SK-N-SH treated with all-trans-retinoic acid at 6 μM for 48 hours (cell line): ENCODE measurements at regions not wholly inside any gene's neighbourhood (a gene's known extent, or its start where the extent isn't known, plus 50 kb on each side); places are given as distances from the start of the nearest gene placed in this dataset.

Experiments used
- ATAC-seq: fragments of 200-7000 bp; cut with Tn5 transposase; 3 replicates; pipeline ENCODE4 v1.9.1; 2020; ENCODE audit warnings: mild to moderate bottlenecking, moderate library complexity
- ARNTL ChIP-seq: fragments of 450-650 bp; formaldehyde crosslinking; IDR thresholded peaks from 2 replicates; pipeline ENCODE4 v1.5.0; 2020; ENCODE audit warnings: low read depth, mild to moderate bottlenecking, moderate library complexity, borderline replicate concordance
- BACH2 ChIP-seq: fragments of 250-450 bp; sonication (Bioruptor Pico); IDR thresholded peaks from 2 replicates; pipeline ENCODE4 v1.9.0; 2021; ENCODE audit warnings: mild to moderate bottlenecking, borderline replicate concordance
- CREB5 ChIP-seq: fragments of 250-450 bp; sonication (Bioruptor Pico); IDR thresholded peaks from 2 replicates; pipeline ENCODE4 v1.5.1; 2020; ENCODE audit warnings: low read depth, mild to moderate bottlenecking, moderate library complexity
- CSDC2 ChIP-seq: fragments of 250-450 bp; sonication (Bioruptor Pico); IDR thresholded peaks from 2 replicates; pipeline ENCODE4 v1.5.0; 2020; ENCODE audit warnings: mild to moderate bottlenecking, moderate library complexity
- ESRRG ChIP-seq: fragments of 250-450 bp; sonication (Bioruptor Pico); IDR thresholded peaks from 2 replicates; pipeline ENCODE4 v1.6.1; 2021; ENCODE audit warnings: mild to moderate bottlenecking
- GLIS3 ChIP-seq: fragments of 250-450 bp; sonication (Bioruptor Pico); IDR thresholded peaks from 2 replicates; pipeline ENCODE4 v1.5.0; 2020; ENCODE audit warnings: mild to moderate bottlenecking, moderate library complexity
- ISL1 ChIP-seq: fragments of 250-450 bp; sonication (Bioruptor Pico); IDR thresholded peaks from 2 replicates; pipeline ENCODE4 v2.1.2; 2022; ENCODE audit warnings: mild to moderate bottlenecking, moderate library complexity
- OSR1 ChIP-seq: fragments of 250-450 bp; sonication (Bioruptor Pico); IDR thresholded peaks from 2 replicates; pipeline ENCODE4 v1.8.0; 2022; ENCODE audit warnings: moderate library complexity, mild to moderate bottlenecking, inconsistent platforms
- PATZ1 ChIP-seq: fragments of 250-450 bp; sonication (Bioruptor Pico); IDR thresholded peaks from 2 replicates; pipeline ENCODE4 v1.8.0; 2020; ENCODE audit warnings: mild to moderate bottlenecking, moderate library complexity, borderline replicate concordance
- POU6F1 ChIP-seq: fragments of 250-450 bp; sonication (Bioruptor Pico); IDR thresholded peaks from 2 replicates; pipeline ENCODE4 v1.8.0; 2021; ENCODE audit warnings: low read depth, mild to moderate bottlenecking, moderate library complexity, borderline replicate concordance
- PPARA ChIP-seq: fragments of 250-450 bp; sonication (Bioruptor Pico); IDR thresholded peaks from 2 replicates; pipeline ENCODE4 v1.5.0; 2020; ENCODE audit warnings: mild to moderate bottlenecking, borderline replicate concordance
- RARB ChIP-seq: fragments of 250-450 bp; sonication (Bioruptor Pico); IDR thresholded peaks from 2 replicates; pipeline ENCODE4 v1.8.0; 2021; ENCODE audit warnings: mild to moderate bottlenecking, moderate library complexity
- SNAI2 ChIP-seq: fragments of 250-450 bp; sonication (Bioruptor Pico); IDR thresholded peaks from 2 replicates; pipeline ENCODE4 v1.5.0; 2020; ENCODE audit warnings: mild to moderate bottlenecking, moderate library complexity
- TCF4 ChIP-seq: fragments of 250-450 bp; sonication (Bioruptor Pico); IDR thresholded peaks from 2 replicates; pipeline ENCODE4 v1.8.0; 2021; ENCODE audit warnings: mild to moderate bottlenecking, moderate library complexity, borderline replicate concordance
- TOX ChIP-seq: fragments of 250-450 bp; sonication (Bioruptor Pico); IDR thresholded peaks from 2 replicates; pipeline ENCODE4 v1.8.0; 2021; ENCODE audit warnings: mild to moderate bottlenecking, moderate library complexity, borderline replicate concordance
- TSHZ2 ChIP-seq: fragments of 250-450 bp; sonication (Bioruptor Pico); IDR thresholded peaks from 2 replicates; pipeline ENCODE4 v1.5.0; 2020; ENCODE audit warnings: mild to moderate bottlenecking, moderate library complexity
- ZC3H10 ChIP-seq: fragments of 250-450 bp; sonication (Bioruptor Pico); IDR thresholded peaks from 2 replicates; pipeline ENCODE4 v1.5.1; 2021; ENCODE audit warnings: mild to moderate bottlenecking, moderate library complexity
- ZFP3 ChIP-seq: fragments of 250-450 bp; sonication (Bioruptor Pico); IDR thresholded peaks from 2 replicates; pipeline ENCODE4 v1.5.0; 2020; ENCODE audit warnings: mild to moderate bottlenecking, moderate library complexity
- ZFP30 ChIP-seq: fragments of 450-650 bp; formaldehyde crosslinking; IDR thresholded peaks from 2 replicates; pipeline ENCODE4 v1.5.0; 2022; ENCODE audit warnings: mild to moderate bottlenecking, moderate library complexity
- ZNF70 ChIP-seq: fragments of 450-650 bp; formaldehyde crosslinking; IDR thresholded peaks from 2 replicates; pipeline ENCODE4 v1.5.0; 2020; ENCODE audit warnings: mild to moderate bottlenecking, moderate library complexity
- ZNF8 ChIP-seq: fragments of 450-650 bp; formaldehyde crosslinking; IDR thresholded peaks from 2 replicates; pipeline ENCODE4 v1.5.0; 2020; ENCODE audit warnings: mild to moderate bottlenecking, moderate library complexity

- ATAC-seq, result no peak
- TF ChIP-seq ESRRG, result no peak
- no peak for TF ChIP-seq PATZ1 (CRISPR knock-in tag)
- no peak for TF ChIP-seq ZFP3
- no peak for TF ChIP-seq GLIS3
- no peak for TF ChIP-seq PPARA
- no peak for TF ChIP-seq TSHZ2 (CRISPR knock-in tag)
- TF ChIP-seq RARB (CRISPR knock-in tag), result no peak
- no peak for TF ChIP-seq ZNF8 (CRISPR knock-in tag)
- TF ChIP-seq CREB5 (CRISPR knock-in tag), result no peak
- no peak for TF ChIP-seq ZNF70 (CRISPR knock-in tag)
- TF ChIP-seq TCF4, result no peak
- TF ChIP-seq, all 23 proteins: peak for 0
These were observed 419.7 kb downstream of the CHSY3 start for GRCh38 chr5:130323804-130324454.

DNA sequence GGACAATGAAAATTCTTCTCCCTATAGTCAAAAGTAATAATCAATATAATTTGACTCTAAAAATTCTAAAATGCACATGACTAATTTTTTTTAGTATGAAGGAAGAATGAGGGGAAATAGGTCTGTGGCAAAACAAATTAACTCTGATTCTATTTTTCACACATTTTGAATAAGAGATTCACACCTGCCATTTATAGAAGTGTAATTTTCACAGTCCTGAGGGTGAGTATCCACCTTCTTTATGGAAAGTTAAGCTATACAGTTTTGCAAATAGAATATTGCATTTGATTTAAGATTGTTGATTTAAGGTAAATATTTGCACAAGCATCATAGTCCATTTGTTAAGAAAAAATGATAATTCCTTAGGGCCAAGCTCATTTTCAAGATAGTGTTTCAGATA lies 417.7 kb downstream of the CHSY3 start:
- no peak for TF ChIP-seq BACH2 (CRISPR knock-in tag)
- no peak for TF ChIP-seq ZFP30 (CRISPR knock-in tag)
- TF ChIP-seq ISL1, result no peak
- no peak for TF ChIP-seq CSDC2 (CRISPR knock-in tag)
- no peak for TF ChIP-seq PPARA
- no peak for TF ChIP-seq ESRRG
- no peak for TF ChIP-seq RARB (CRISPR knock-in tag)
- TF ChIP-seq CREB5 (CRISPR knock-in tag), result no peak
- TF ChIP-seq GLIS3, result no peak
- TF ChIP-seq SNAI2 (CRISPR knock-in tag), result no peak
- no peak for TF ChIP-seq POU6F1
- no peak for TF ChIP-seq TOX (CRISPR knock-in tag)
- ATAC-seq, result no peak

DNA sequence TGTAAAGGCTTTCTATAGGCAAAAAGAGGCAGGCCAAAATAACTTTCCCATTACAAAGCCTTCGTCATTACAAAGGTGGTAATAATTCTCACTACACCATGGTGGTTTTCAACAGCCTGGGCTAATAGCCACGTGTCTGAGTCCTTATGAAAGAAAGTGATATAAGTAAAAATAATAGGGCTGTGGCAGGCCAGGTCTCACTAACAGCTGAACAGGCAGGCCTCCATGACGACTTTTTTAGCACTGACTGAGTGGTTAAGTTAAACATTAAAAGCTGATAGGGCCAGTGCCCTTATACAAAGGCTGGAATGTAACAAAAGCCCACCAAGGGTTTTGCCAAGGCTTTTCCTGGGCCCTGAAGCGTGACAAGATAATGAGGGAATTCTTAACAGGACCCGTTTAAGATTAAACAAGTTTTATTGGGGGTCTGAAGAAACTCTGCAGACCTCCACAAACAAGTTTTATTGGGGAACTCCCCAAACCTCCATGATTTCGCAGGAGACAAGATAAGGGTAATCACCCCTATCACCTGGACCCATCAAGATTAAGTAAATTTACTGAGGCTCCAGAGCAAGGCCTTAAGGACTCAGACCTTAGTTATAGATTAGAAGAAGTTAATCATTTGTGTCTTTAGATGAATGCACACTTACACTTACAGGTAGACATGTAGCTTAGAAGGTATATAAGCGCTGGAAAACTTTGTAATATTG lies 412.9 kb downstream of the CHSY3 start:
- ATAC-seq, result no peak

More for the DNA sequence above, 412.9 kb downstream of the CHSY3 start:
- TF ChIP-seq ZC3H10 (CRISPR knock-in tag), result no peak
- no peak for TF ChIP-seq ZNF70 (CRISPR knock-in tag)
- TF ChIP-seq BACH2 (CRISPR knock-in tag), result no peak
- no peak for TF ChIP-seq ISL1
- TF ChIP-seq ZFP30 (CRISPR knock-in tag), result no peak
- no peak for TF ChIP-seq ZNF8 (CRISPR knock-in tag)
- no peak for TF ChIP-seq OSR1 (CRISPR knock-in tag)
- TF ChIP-seq ESRRG, result no peak
- TF ChIP-seq TOX (CRISPR knock-in tag), result no peak
- TF ChIP-seq SNAI2 (CRISPR knock-in tag), result no peak
- no peak for TF ChIP-seq ARNTL (CRISPR knock-in tag)
- TF ChIP-seq CREB5 (CRISPR knock-in tag), result no peak
- TF ChIP-seq GLIS3, result no peak
- no peak for TF ChIP-seq TCF4
